Stimulated activated CD4-positive, alpha-beta T cell treated with anti-CD3 and anti-CD28 coated beads, TNF-alpha, amount 100 ng/mL, for 48 hours (primary cell): ENCODE measurements at regions not wholly inside any gene's neighbourhood (a gene's known extent, or its start where the extent isn't known, plus 50 kb on each side); places are given as distances from the start of the nearest gene placed in this dataset.

Source experiments
- DNase-seq, 3 donors: peaks; one replicate each; pipeline ENCODE4 v3.0.0-alpha.2; 2020; ENCODE audit warnings: low read depth in 3 of 3

DNA sequence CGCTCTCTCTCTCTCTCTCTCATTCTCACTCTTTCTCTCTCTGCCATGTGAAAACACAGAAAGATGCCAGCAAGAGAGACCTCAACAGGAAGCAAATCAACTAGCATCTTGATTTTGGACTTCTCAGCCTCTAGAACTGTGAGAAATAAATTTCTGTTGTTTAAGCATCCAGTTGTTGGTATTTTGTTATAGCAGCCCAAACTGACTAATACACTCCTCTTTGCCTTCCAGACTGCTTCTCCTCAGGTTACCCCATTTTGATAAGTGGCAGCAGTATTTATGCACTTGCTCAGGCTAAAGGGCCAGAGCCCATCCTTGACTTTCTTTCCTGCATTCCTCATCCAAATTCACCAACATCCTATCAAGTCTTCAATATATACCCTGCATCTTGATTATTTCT, 76.6 kb upstream of the NANOGP8 start:
- DNase-seq: no peak

DNA sequence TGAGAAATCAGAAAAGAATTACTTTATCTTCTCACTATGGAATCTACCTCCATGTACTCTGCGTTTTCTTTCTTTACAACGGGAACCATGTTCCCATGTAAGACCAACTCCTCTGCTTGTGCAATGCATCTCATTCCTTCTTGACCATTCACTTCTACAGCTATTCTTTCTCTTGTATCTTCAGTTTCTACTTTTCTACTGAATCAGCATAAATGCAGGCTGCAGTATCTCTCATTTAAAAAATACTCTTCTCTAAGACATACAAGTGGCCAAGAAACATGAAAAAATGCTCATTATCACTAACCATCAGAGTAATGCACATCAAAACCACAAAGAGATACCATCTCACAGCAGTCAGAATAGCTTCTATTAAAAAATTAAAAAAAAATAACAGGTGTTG, 74.1 kb upstream of the NANOGP8 start:
- no peak for DNase-seq

DNA sequence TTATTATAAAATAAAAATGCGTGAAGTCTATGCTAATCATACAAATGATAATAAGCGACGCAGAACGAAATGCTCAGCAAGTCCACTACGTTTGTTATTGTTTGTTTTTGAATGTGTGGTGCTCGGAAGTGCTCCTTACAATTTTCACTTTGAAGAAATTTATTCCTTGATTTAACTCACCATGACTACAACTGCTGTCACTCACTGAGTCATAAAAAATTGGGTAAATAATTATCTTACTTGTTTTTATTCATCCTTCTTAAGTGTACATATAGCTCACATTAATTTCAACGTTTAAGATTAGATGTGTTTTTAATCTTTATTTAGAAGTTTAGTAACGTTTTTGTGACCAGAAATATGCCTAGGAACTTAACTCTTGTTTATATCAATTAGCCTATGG, 66.7 kb upstream of the NANOGP8 start:
- no peak for DNase-seq

DNA sequence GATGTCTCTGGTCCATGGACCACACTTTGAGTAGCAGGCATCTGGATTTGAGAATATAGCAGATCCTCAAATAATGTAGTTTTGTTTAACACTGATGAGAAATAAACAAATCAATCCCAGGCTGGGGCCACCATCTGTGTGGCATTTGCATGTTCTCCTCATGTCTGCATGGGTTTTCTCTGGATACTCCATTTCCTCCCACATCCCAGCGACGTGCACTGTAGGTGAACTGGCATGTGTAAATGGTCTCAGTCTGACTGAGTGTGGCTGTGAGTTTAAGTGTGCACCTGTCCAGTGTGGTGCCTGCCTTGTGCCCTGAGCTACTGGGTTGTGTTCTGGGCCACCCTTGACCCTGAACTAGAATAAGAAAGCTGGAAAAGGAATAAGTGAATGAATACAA, 66.3 kb upstream of the NANOGP8 start:
- DNase-seq: no peak

DNA sequence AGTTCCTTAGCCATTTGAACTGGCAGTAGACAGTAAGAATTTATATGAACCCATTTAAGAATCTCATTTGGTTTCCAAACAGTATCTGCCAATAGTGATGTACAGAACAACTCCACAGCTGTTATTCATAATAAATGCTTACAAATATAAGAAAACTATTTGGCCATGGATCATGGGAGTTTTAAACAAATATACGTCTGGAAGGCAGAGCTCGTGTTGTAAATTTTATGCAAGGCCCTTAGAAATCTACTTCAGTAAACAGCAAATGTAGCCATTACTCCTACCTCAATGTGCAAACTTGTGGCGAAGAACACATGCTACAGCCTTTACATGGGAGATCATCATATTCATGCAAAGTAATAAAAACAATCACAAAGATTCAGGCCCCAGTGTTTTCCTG, 65.3 kb upstream of the NANOGP8 start:
- DNase-seq: no peak

DNA sequence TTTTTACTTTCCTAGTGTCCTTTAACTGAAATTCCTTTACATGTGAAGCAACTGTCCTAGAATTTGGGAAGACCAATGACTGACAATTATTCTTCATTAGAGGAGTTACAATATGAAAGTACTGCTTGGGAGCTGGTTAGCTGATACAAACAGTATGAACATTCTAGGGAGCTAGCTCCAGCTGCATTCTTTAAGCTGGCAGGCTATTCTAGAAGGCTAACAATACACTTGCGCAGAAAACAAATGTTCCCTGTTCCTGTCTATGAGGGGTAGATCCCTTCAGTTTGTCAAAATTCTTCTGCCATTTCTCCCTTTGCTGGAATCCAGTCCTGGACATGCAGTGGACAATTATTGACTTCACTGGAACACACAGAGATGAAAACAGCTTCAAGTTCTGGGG, 60.2 kb upstream of the NANOGP8 start:
- DNase-seq: no peak

DNA sequence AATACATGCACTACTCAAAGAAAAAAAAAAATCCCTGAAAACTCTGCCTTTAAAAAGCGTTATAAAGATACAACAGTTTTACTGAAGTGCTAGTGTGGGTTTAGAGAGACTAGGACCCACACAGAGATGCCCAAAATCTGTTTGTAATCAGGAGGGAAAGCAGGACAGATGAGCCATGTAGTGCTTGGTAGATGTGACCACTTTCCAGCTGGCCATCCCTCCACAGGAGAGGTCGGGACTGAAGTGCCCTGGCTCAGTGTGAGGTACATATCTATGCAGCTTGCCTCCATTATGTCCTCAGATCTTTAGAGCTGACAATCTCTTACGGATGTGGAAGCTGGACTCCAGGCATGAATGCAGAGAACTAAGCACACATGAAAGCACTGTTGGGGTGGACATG, 57.5 kb upstream of the NANOGP8 start:
- no peak for DNase-seq

DNA sequence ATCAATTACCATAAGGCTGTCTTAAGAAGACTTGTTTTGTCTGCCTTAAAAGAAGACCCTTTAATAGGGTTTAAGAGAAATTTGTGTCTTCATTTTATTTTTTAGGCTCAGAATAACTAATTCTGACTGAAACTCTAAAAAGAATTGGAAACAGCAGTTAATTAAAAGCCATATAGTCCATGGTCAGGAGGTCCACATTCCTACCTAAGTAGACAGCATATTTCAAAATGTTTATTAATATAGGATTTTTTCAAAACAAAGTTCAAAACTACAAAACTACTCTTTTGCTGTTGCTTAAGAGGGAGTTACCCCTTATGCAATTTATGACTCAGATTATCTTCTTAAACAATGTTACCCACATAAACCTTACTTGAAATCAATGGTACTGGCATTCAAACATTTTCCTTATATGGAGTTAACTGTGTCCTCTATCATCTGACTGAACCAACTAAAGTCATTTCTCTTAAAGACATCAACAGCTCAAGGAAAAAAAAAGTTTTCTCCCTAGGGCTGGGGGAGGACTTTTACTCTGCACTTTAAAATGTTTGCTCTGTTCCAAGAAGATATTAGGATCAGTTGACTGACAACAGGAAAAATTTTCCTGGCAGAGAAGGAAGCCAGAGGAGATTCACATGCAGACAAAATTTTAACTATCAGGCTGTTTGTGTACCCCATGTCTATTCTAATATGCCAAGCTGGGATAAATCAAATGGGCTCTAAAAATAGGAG, 56.8 kb upstream of the NANOGP8 start:
- no peak for DNase-seq

DNA sequence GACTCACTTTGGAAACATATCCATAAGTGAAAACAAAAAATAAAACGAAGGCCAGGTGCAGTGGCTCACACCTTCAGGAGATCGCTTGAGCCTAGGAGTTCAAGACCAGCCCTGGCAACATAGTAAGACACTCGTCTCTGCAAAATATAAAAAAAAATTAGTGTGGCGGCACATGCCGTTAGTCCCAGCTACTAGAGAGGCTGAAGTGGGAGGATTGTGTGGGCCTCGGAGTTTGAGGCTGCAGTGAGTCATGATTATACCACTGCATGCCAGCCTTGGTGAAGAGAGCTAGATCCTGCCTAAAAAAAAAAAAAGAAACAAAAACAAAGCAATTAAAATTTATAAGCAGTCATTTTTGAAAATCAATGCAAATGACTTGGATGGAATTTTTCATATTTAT, 54.7 kb upstream of the NANOGP8 start:
- no peak for DNase-seq

DNA sequence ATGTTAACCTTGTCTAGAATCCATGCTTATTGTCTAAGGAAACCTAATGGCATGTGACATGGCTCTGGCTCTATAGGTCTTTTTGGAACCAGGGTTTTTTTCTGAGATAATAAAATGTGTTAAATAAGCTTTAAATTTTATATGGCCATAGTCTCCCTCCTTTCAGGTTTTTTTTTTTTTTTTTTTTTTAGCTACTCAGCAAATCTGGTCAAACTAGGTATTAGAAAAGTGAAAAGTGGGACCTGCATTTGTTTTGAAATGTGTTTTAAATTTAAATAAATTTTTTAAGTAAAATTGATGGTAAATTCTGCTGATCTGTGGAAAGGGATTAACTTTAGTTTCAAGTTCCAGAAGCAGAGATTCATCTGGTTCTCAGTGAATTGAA, 52.1 kb upstream of the NANOGP8 start:
- DNase-seq: no peak

DNA sequence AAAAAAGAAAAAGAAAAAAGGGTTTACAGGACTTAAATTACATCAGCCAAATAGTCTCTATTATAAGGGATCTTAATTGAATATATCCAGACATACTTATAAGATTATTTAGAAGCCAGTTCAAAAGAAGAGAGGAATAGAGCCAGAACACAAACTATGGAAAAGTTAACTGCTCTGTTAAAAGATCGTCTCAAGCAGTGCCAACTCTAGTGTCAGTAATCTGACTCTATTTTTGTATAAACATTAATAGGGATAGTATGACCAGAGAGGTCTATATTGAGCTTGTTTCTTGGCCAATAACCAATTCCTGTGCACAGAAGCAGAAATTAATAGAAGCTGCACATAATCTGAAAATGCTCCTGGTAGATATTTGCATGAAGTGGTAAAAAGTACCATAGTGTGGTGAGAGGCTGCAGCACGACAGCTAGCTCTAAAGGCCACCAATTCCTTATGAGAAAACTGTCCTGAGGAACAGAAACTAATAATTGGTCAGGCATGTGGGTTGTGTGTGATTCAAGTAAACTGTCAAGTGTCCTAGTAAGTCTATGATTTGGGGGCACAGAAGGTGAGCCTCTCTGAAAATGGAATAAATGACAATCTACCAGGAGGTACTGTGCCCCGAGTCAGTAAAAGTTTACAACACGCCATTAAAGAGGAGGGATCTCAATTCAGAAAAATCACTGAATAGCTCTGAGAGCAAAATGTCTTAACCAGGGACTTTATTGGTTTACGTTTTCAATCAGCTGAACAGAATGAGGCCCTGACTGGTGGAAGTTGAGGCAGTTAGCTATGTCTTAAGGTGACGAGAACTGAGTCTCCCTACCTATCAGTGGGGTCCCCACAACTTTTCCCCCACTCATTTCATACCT, 51.5 kb upstream of the NANOGP8 start:
- no peak for DNase-seq
